Mesendoderm (in vitro differentiated cells): ENCODE measurements at regions not wholly inside any gene's neighbourhood (a gene's known extent, or its start where the extent isn't known, plus 50 kb on each side); places are given as distances from the start of the nearest gene placed in this dataset.

ENCODE experiments used
- DNase-seq: peaks from one replicate; pipeline ENCODE4 v3.0.0; 2013
- H2AK5ac ChIP-seq: 2 replicates; pipeline ENCODE4 v1.6.1; 2013; ENCODE audit warnings: low read length, inconsistent platforms
- H2BK120ac ChIP-seq: 2 replicates; pipeline ENCODE4 v1.6.1; 2013; ENCODE audit warnings: low read depth, mild to moderate bottlenecking, low read length, moderate library complexity, mixed read lengths
- H2BK15ac ChIP-seq: replicated peaks from 2 replicates; pipeline ENCODE4 v1.6.1; 2013; ENCODE audit warnings: low read depth, mild to moderate bottlenecking, moderate library complexity
- H2BK5ac ChIP-seq: 2 replicates; pipeline ENCODE4 v1.6.1; 2013; ENCODE audit warnings: low read length, inconsistent platforms
- H3K18ac ChIP-seq: 2 replicates; pipeline ENCODE4 v1.6.1; 2013; ENCODE audit warnings: mild to moderate bottlenecking, low read length, mixed read lengths
- H3K23ac ChIP-seq: one replicate; pipeline ENCODE4 v1.6.1; 2013; ENCODE audit warnings: low read length
- H3K27ac ChIP-seq: 2 replicates; pipeline ENCODE4 v1.5.1; 2013; ENCODE audit warnings: low read depth, mild to moderate bottlenecking, inconsistent platforms, low read length, moderate library complexity
- H3K27me3 ChIP-seq: 2 replicates; pipeline ENCODE4 v1.6.1; 2013; ENCODE audit warnings: low read length, control low read depth, mild to moderate bottlenecking, inconsistent platforms; ENCODE audit not compliant: insufficient read depth, poor library complexity
- H3K36me3 ChIP-seq: 2 replicates; pipeline ENCODE4 v1.6.1; 2013; ENCODE audit warnings: low read length, inconsistent platforms; ENCODE audit not compliant: control insufficient read depth, insufficient read depth
- H3K4ac ChIP-seq: one replicate; pipeline ENCODE4 v1.6.1; 2013; ENCODE audit warnings: low read depth, mild to moderate bottlenecking, low read length, moderate library complexity
- H3K4me1 ChIP-seq: 2 replicates; pipeline ENCODE4 v1.6.1; 2013; ENCODE audit warnings: low read depth, low read length, inconsistent platforms; ENCODE audit not compliant: control insufficient read depth
- H3K4me2 ChIP-seq: 2 replicates; pipeline ENCODE4 v1.6.1; 2013; ENCODE audit warnings: low read length
- H3K4me3 ChIP-seq: 2 replicates; pipeline ENCODE4 v1.5.1; 2013; ENCODE audit warnings: mild to moderate bottlenecking, low read length
- H3K56ac ChIP-seq: one replicate; pipeline ENCODE4 v1.6.1; 2013; ENCODE audit warnings: low read length
- H3K79me1 ChIP-seq: 2 replicates; pipeline ENCODE4 v1.6.1; 2013; ENCODE audit warnings: low read length, inconsistent platforms
- H3K79me2 ChIP-seq: 2 replicates; pipeline ENCODE4 v1.6.1; 2013; ENCODE audit warnings: mild to moderate bottlenecking, low read length; ENCODE audit not compliant: control insufficient read depth, insufficient read depth
- H3K9ac ChIP-seq: 2 replicates; pipeline ENCODE4 v1.6.1; 2013; ENCODE audit warnings: low read length, inconsistent platforms
- H4K5ac ChIP-seq: one replicate; pipeline ENCODE4 v1.6.1; 2013; ENCODE audit warnings: low read length
- H4K8ac ChIP-seq: one replicate; pipeline ENCODE4 v1.6.1; 2013; ENCODE audit warnings: low read depth, mild to moderate bottlenecking, control low read depth, low read length, moderate library complexity
- WGBS: extraction: QIAGEN DNeasy Blood & Tissue Kit; methylation state at CpG from one replicate; pipeline ENCODE4 v1.1.7; 2013; ENCODE audit warnings: low lambda C conversion rate, missing lambda C conversion rate; ENCODE audit not compliant: insufficient coverage; ENCODE audit errors: extremely low coverage; 5-methylcytosine and 5-hydroxymethylcytosine counted together

DNA sequence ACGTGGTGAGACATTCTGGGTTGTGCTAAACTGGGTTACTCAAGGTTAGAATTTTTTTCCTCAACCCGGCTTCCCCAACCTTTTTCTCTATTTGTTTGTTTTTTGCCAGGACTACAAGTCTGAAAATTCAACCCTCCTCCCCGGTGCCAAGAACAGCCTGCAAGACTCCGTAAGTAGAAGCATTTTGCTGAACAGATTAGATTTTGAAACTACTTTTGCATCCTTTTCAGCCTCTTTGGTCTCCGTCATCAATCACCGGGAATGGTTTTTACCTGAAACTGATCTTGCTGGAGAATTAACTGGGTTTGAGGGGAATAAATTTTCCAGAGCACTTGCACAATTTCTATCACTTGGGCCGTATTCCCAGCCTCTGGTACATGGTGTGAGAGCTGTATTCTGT lies 501.2 kb upstream of the EEF2KMT start:
- H3K79me1 ChIP-seq, result no peaks in the 10 kb centered on the region
- no peak overlapping the region for H4K8ac ChIP-seq
- H3K56ac ChIP-seq, result no peak overlapping the region
- no peak overlapping the region for H3K18ac ChIP-seq
- no peak overlapping the region for H2BK5ac ChIP-seq
- no peak overlapping the region for H3K4ac ChIP-seq
- no peak overlapping the region for H2AK5ac ChIP-seq
- H2BK120ac ChIP-seq, result no peak overlapping the region
- H4K5ac ChIP-seq, result no peak overlapping the region
- H3K4me2 ChIP-seq, result no peak overlapping the region
- H3K36me3 ChIP-seq, result no peaks in the 10 kb centered on the region
- no peak overlapping the region for H2BK15ac ChIP-seq
- no peak overlapping the region for H3K4me3 ChIP-seq
- no peak for DNase-seq
- no peaks in the 10 kb centered on the region for H3K4me1 ChIP-seq
- no peak overlapping the region for H3K23ac ChIP-seq
- H3K9ac ChIP-seq, result no peak overlapping the region
- H3K27me3 ChIP-seq, result no peaks in the 10 kb centered on the region
- no CpG with 5 or more reads among the region's 7 CpGs for WGBS
- H3K79me2 ChIP-seq, result no peaks in the 10 kb centered on the region
- H3K27ac ChIP-seq, result no peak overlapping the region

DNA sequence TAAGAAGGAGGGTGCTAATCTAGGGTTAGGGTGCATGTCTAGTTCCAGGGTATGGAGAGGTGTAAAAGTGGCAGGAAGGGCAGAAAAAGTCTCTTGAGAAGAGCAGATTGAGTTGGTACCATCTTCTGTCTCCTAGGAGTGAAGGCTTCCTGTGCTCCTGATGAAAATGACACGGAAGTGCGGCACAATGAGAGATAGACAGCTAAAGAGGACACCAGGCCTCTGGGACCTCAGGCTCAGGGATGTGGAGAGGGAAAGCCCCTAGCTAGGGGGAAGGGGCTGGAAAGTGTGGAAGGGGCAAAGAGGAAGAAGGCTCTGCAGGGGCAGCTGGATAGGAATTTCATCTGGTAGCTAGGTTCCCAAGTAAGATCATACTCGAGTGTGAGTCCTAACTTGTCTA lies 498.3 kb upstream of the EEF2KMT start:
- H2BK15ac ChIP-seq, result no peak overlapping the region
- H3K4me1 ChIP-seq, result no peaks in the 10 kb centered on the region
- no peak overlapping the region for H3K27ac ChIP-seq
- no peak overlapping the region for H2BK120ac ChIP-seq
- H4K8ac ChIP-seq, result no peak overlapping the region
- no peak overlapping the region for H3K23ac ChIP-seq
- no peaks in the 10 kb centered on the region for H3K79me1 ChIP-seq
- H2AK5ac ChIP-seq, result no peak overlapping the region
- no peaks in the 10 kb centered on the region for H3K27me3 ChIP-seq
- no CpG with 5 or more reads among the region's 3 CpGs for WGBS
- H3K4me2 ChIP-seq, result no peak overlapping the region
- no peak overlapping the region for H3K56ac ChIP-seq
- no peaks in the 10 kb centered on the region for H3K79me2 ChIP-seq
- no peak overlapping the region for H3K18ac ChIP-seq
- no peak overlapping the region for H2BK5ac ChIP-seq
- no peak overlapping the region for H4K5ac ChIP-seq
- no peak overlapping the region for H3K9ac ChIP-seq
- no peak overlapping the region for H3K4ac ChIP-seq
- no peaks in the 10 kb centered on the region for H3K36me3 ChIP-seq
- DNase-seq, result no peak
- H3K4me3 ChIP-seq, result no peak overlapping the region

DNA sequence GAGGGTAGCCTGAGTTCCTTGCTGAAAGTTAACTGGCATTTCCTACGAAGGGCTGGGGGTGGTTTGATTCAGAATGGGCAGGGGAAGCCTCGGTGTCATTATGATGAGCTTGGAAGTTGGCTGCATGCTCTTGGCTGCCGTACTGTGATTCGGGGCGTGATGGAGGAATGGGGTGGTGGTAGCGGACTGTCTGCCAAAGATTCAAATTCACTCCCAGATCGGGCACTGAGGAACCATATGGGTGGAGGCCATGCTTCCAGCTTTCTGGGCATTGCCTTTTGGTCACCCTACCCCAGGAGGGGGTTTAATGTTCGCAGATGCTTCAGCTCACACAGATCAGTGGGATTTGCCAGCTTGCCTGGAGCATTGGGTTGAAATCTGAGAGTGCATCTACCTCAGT lies 492.8 kb upstream of the EEF2KMT start:
- WGBS, result no CpG with 5 or more reads among the region's 8 CpGs
- no peak overlapping the region for H3K9ac ChIP-seq
- no peak overlapping the region for H4K8ac ChIP-seq
- H3K23ac ChIP-seq, result no peak overlapping the region
- H3K4me2 ChIP-seq, result no peak overlapping the region
- no peaks in the 10 kb centered on the region for H3K36me3 ChIP-seq
- H4K5ac ChIP-seq, result no peak overlapping the region
- H3K4ac ChIP-seq, result no peak overlapping the region
- no peak overlapping the region for H2AK5ac ChIP-seq
- no peak overlapping the region for H3K27ac ChIP-seq
- H3K79me1 ChIP-seq, result no peaks in the 10 kb centered on the region
- H2BK5ac ChIP-seq, result no peak overlapping the region
- H3K4me1 ChIP-seq, result no peaks in the 10 kb centered on the region
- no peak overlapping the region for H3K18ac ChIP-seq
- no peaks in the 10 kb centered on the region for H3K79me2 ChIP-seq
- no peak overlapping the region for H3K56ac ChIP-seq
- H3K4me3 ChIP-seq, result no peak overlapping the region
- no peak overlapping the region for H2BK15ac ChIP-seq
- no peaks in the 10 kb centered on the region for H3K27me3 ChIP-seq
- no peak overlapping the region for H2BK120ac ChIP-seq
- DNase-seq, result no peak

DNA sequence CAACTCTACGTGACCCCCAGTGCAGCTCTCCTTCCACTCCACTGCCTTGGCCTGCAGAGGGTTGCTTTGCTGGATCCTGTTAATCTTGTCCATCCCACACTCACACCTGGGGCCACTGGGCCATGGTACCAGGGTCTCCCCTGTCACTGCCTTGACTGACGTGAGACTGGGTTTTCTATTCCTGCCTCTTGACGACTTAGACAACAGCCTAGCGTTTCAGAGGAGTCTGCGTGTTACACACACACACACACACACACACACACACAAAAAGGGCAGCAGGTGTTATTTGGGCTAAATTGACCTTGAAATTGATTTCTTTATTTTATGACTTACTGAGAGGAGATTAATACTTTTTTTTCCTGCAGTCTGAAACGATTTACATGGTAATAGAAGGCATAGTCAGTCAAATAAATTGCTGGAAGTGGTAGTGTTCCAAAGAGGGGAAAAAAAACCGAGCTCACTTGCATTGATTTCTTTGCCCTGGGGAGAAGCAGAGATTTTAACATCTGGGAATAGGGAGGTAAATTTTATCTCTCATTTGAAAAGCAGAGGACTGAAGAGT lies 492.3 kb upstream of the EEF2KMT start:
- no peak overlapping the region for H2BK120ac ChIP-seq
- no peak overlapping the region for H3K4me3 ChIP-seq
- no peaks in the 10 kb centered on the region for H3K27me3 ChIP-seq
- H3K79me1 ChIP-seq, result no peaks in the 10 kb centered on the region
- H3K18ac ChIP-seq, result no peak overlapping the region
- no peak overlapping the region for H4K8ac ChIP-seq
- H3K4ac ChIP-seq, result no peak overlapping the region
- no peaks in the 10 kb centered on the region for H3K36me3 ChIP-seq
- no peak for DNase-seq
- H2BK15ac ChIP-seq, result no peak overlapping the region
- no peak overlapping the region for H4K5ac ChIP-seq
- no peak overlapping the region for H3K9ac ChIP-seq
- H2BK5ac ChIP-seq, result no peak overlapping the region
- H3K4me2 ChIP-seq, result no peak overlapping the region
- no CpG with 5 or more reads among the region's 7 CpGs for WGBS
- H3K79me2 ChIP-seq, result no peaks in the 10 kb centered on the region
- H3K4me1 ChIP-seq, result no peaks in the 10 kb centered on the region
- no peak overlapping the region for H3K27ac ChIP-seq
- no peak overlapping the region for H3K23ac ChIP-seq
- H3K56ac ChIP-seq, result no peak overlapping the region
- no peak overlapping the region for H2AK5ac ChIP-seq

DNA sequence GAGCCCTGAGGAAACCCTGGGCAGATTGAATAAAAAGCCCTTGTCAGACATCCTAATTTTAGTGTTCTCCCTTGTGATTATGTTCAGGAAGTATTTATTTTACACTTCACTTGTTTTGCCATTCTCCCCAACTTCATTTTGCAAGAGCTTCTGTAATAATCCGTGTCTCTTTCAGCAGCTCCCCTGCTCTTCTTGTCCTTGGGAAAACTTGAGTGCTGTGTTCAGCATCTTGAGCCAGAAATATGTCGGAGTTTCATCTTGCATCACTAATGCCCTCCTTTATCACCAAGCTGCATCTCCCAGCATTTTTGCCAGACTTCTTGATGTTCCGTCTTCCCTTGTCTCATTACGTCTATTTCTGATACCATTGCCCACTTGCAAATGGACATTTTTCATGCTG lies 486.5 kb upstream of the EEF2KMT start:
- no peak overlapping the region for H2BK120ac ChIP-seq
- H3K27me3 ChIP-seq, result no peaks in the 10 kb centered on the region
- no peak overlapping the region for H3K56ac ChIP-seq
- H4K5ac ChIP-seq, result no peak overlapping the region
- H3K79me1 ChIP-seq, result no peaks in the 10 kb centered on the region
- H3K23ac ChIP-seq, result no peak overlapping the region
- DNase-seq, result no peak
- no peak overlapping the region for H2BK15ac ChIP-seq
- H3K18ac ChIP-seq, result no peak overlapping the region
- H3K4me3 ChIP-seq, result no peak overlapping the region
- no peak overlapping the region for H4K8ac ChIP-seq
- no peak overlapping the region for H3K4ac ChIP-seq
- H2AK5ac ChIP-seq, result no peak overlapping the region
- no peak overlapping the region for H2BK5ac ChIP-seq
- no peak overlapping the region for H3K4me2 ChIP-seq
- no CpG with 5 or more reads among the region's 4 CpGs for WGBS
- H3K4me1 ChIP-seq, result no peaks in the 10 kb centered on the region
- no peaks in the 10 kb centered on the region for H3K36me3 ChIP-seq
- H3K27ac ChIP-seq, result no peak overlapping the region
- H3K9ac ChIP-seq, result no peak overlapping the region
- H3K79me2 ChIP-seq, result no peaks in the 10 kb centered on the region

DNA sequence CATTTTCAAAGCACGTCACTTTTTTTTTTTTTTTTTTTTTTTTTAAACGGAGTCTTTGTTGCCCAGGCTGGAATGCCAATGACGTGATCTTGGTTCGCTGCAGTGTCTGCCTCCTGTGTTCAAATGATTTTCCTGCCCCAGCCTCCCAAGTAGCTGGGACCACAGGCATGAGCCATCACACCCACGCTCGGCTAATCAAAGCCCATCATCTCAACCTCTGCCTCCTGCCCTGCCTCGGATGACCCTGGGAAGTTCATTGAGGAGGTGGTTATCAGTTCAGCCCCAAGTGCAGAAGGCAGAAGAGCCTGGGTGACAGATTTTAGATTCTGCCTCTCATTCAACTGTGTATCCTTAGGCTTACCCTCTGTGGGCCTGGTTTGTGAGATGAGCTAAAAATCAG lies 484.9 kb upstream of the EEF2KMT start:
- H3K79me2 ChIP-seq, result no peaks in the 10 kb centered on the region
- no peak overlapping the region for H3K27ac ChIP-seq

More for the DNA sequence above, 484.9 kb upstream of the EEF2KMT start:
- Histone ChIP-seq H3K4me1 (no peaks in the 10 kb centered on the region), H2BK5ac (no peak overlapping the region), H2BK120ac (no peak overlapping the region), H4K5ac (no peak overlapping the region), H3K18ac (no peak overlapping the region), H3K9ac (no peak overlapping the region), H2BK15ac (no peak overlapping the region), H3K4me3 (no peak overlapping the region), H4K8ac (no peak overlapping the region), H3K79me1 (no peaks in the 10 kb centered on the region), H3K23ac (no peak overlapping the region), H2AK5ac (no peak overlapping the region), H3K27me3 (no peaks in the 10 kb centered on the region), H3K4me2 (no peak overlapping the region), H3K56ac (no peak overlapping the region), H3K36me3 (no peaks in the 10 kb centered on the region), H3K4ac (no peak overlapping the region)
- no CpG with 5 or more reads among the region's 7 CpGs for WGBS
- DNase-seq, result no peak
